ENCODE measurements at regions not wholly inside any gene's neighbourhood (a gene's known extent, or its start where the extent isn't known, plus 50 kb on each side); places are given as distances from the start of the nearest gene placed in this dataset.

DNA sequence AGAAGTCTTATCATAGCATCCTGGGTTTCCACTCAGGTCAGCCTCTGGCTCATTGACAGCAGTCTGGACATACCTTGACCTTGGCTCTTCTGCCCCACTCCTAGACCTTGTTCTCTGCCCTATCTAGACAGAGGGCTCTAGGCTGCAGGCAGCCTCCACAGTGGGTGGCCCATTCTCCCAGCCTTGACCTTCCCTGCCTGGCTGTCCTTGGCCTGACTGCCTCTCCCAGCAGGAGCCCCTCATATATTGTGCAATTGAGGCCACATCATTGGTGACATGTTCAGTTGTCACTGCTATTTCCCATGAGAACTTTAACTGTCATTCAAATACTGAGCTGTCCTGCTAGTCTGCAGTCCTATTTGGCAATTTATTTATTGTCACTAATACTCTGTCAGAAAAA lies 503.4 kb downstream of the PLXNA4 start:
- Histone ChIP-seq H3K27ac (ENCODE audit: low read length) (no peak overlapping the region), H4K20me1 (ENCODE audit: insufficient read depth, low read length) (no peaks in the 10 kb centered on the region), H3K4me2 (ENCODE audit: low read length) (no peak overlapping the region), H3K9ac (ENCODE audit: low read length) (no peak overlapping the region), H3K79me2 (ENCODE audit: low read length) (no peaks in the 10 kb centered on the region), H3K4me1 (ENCODE audit: low read length) (no peaks in the 10 kb centered on the region), H3K27me3 (ENCODE audit: low read depth, low read length) (peaks cover 12% of the 10 kb centered on the region), H3K4me3 (ENCODE audit: low read length) (no peak overlapping the region), H3K36me3 (replicated peaks; ENCODE audit: low read depth, low read length) (no peaks in the 10 kb centered on the region), H2AFZ (ENCODE audit: low read depth, low read length) (no peak overlapping the region), H3K9me3 (ENCODE audit: insufficient read depth, low read length) (no peaks in the 10 kb centered on the region)
- no peak for TF ChIP-seq EZH2phosphoT487 (IDR thresholded peaks at IDR 0.05; ENCODE audit: low read depth)
- no peak for TF ChIP-seq CTCF (IDR thresholded peaks at IDR 0.05; ENCODE audit: low read depth, low read length)

GRCh38 chr7:132072165-132072564 lies 504.1 kb downstream of the PLXNA4 start:
- H4K20me1 ChIP-seq (ENCODE audit: insufficient read depth, low read length) = no peaks in the 10 kb centered on the region
- H3K27me3 ChIP-seq (ENCODE audit: low read depth, low read length) = peaks cover 11% of the 10 kb centered on the region
- no peak for TF ChIP-seq CTCF (IDR thresholded peaks at IDR 0.05; ENCODE audit: low read depth, low read length)
- TF ChIP-seq EZH2phosphoT487 (IDR thresholded peaks at IDR 0.05; ENCODE audit: low read depth) = no peak
- no peak overlapping the region for H3K27ac ChIP-seq (ENCODE audit: low read length)
- no peaks in the 10 kb centered on the region for H3K36me3 ChIP-seq (replicated peaks; ENCODE audit: low read depth, low read length)
- no peaks in the 10 kb centered on the region for H3K4me1 ChIP-seq (ENCODE audit: low read length)
- no peaks in the 10 kb centered on the region for H3K9me3 ChIP-seq (ENCODE audit: insufficient read depth, low read length)
- no peak overlapping the region for H3K4me3 ChIP-seq (ENCODE audit: low read length)
- H3K4me2 ChIP-seq (ENCODE audit: low read length) = no peak overlapping the region
- H3K79me2 ChIP-seq (ENCODE audit: low read length) = no peaks in the 10 kb centered on the region
- H2AFZ ChIP-seq (ENCODE audit: low read depth, low read length) = no peak overlapping the region
- no peak overlapping the region for H3K9ac ChIP-seq (ENCODE audit: low read length)

DNA sequence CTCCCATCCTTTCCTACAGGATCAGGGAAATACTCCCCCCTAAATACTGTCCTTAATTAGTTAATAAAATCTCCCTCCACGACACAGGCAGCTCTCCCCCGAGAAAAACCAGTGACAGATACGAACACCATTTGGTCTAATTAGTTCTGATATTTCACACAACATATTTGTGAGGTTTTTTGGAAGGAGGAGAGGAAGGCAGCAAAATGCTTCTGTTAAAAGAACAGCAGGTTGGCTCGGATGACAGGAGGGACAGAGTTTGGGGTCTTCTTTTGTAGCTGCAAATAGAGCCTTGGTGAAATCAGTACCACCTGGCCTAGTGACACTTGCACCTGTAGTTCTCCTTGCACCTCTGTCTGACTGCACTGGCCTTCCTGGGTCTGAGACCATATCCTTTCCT lies 507.0 kb downstream of the PLXNA4 start:
- Histone ChIP-seq H4K20me1 (ENCODE audit: insufficient read depth, low read length) (no peaks in the 10 kb centered on the region), H3K79me2 (ENCODE audit: low read length) (no peaks in the 10 kb centered on the region), H3K4me1 (ENCODE audit: low read length) (no peaks in the 10 kb centered on the region), H3K36me3 (replicated peaks; ENCODE audit: low read depth, low read length) (no peaks in the 10 kb centered on the region), H3K4me3 (ENCODE audit: low read length) (no peak overlapping the region), H3K27me3 (ENCODE audit: low read depth, low read length) (peaks cover 11% of the 10 kb centered on the region), H3K9me3 (ENCODE audit: insufficient read depth, low read length) (no peaks in the 10 kb centered on the region), H3K4me2 (ENCODE audit: low read length) (no peak overlapping the region), H2AFZ (ENCODE audit: low read depth, low read length) (no peak overlapping the region), H3K27ac (ENCODE audit: low read length) (no peak overlapping the region), H3K9ac (ENCODE audit: low read length) (no peak overlapping the region)
- TF ChIP-seq EZH2phosphoT487 (IDR thresholded peaks at IDR 0.05; ENCODE audit: low read depth) (no peak), CTCF (IDR thresholded peaks at IDR 0.05; ENCODE audit: low read depth, low read length) (no peak)

- Histone ChIP-seq H2AFZ (ENCODE audit: low read depth, low read length) (no peak overlapping the region), H3K27ac (ENCODE audit: low read length) (no peak overlapping the region), H3K27me3 (ENCODE audit: low read depth, low read length) (peaks cover 16% of the 10 kb centered on the region), H3K36me3 (replicated peaks; ENCODE audit: low read depth, low read length) (no peaks in the 10 kb centered on the region), H3K4me3 (ENCODE audit: low read length) (no peak overlapping the region), H3K9ac (ENCODE audit: low read length) (no peak overlapping the region), H3K79me2 (ENCODE audit: low read length) (no peaks in the 10 kb centered on the region), H3K4me1 (ENCODE audit: low read length) (no peaks in the 10 kb centered on the region), H3K4me2 (ENCODE audit: low read length) (no peak overlapping the region), H3K9me3 (ENCODE audit: insufficient read depth, low read length) (no peaks in the 10 kb centered on the region), H4K20me1 (ENCODE audit: insufficient read depth, low read length) (no peaks in the 10 kb centered on the region)
- TF ChIP-seq CTCF (IDR thresholded peaks at IDR 0.05; ENCODE audit: low read depth, low read length) (no peak), EZH2phosphoT487 (IDR thresholded peaks at IDR 0.05; ENCODE audit: low read depth) (no peak)
These were observed 509.5 kb downstream of the PLXNA4 start for GRCh38 chr7:132066761-132067171.

Data from OCI-LY3 (cell line).